ENCODE measurements at regions not wholly inside any gene's neighbourhood (a gene's known extent, or its start where the extent isn't known, plus 50 kb on each side); places are given as distances from the start of the nearest gene placed in this dataset.

DNA sequence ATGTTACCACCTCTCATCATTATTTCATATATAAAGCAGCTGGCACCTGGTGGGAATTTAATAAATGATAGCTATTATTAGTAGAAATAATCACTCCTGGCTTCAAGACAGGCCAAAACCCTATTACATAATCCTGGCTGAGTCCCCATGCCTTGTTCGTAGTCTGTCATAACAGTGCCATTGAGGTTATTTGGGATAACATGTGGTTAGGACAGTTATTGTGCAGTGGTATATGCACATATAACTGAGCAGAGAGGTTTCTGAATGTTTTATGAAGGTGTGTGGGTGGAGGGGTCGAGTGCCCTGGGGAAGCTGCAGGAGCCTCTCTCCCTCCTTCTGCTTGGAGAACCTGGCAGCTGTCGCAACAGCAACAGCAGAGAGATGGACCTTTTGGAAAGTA, 162.4 kb upstream of the NABP1 start:
- no peak for DNase-seq

- no peak for DNase-seq
Measured at GRCh38 chr2:191516260-191516659, 161.7 kb upstream of the NABP1 start.

DNA sequence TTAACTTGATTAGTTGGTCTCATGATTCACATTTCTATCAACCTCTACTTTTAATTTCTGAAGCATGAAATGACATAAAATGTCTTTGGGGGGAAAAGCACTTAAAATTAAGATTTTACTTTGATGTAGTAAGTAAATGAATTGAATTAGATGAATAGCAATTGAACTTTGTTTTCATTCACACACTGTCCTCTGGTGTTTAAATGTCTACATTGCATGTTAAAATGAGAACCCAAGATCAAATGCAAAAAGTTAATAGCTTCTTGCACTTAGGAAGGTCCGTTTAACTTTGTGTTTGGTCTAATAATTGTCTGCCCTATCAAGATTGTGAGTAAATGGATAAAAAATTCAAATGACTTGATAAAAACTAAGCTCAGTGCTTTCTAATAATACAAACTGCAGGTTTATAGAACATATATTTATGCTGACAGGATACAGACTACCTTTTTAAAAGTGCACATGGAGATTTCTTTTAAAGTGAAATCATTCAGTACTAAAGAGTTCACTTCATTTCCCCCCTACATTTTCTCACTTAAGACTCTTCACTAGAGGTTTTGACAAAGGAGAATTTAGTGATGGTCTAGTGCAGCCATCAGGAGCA, 156.2 kb upstream of the NABP1 start:
- no peak for DNase-seq

DNA sequence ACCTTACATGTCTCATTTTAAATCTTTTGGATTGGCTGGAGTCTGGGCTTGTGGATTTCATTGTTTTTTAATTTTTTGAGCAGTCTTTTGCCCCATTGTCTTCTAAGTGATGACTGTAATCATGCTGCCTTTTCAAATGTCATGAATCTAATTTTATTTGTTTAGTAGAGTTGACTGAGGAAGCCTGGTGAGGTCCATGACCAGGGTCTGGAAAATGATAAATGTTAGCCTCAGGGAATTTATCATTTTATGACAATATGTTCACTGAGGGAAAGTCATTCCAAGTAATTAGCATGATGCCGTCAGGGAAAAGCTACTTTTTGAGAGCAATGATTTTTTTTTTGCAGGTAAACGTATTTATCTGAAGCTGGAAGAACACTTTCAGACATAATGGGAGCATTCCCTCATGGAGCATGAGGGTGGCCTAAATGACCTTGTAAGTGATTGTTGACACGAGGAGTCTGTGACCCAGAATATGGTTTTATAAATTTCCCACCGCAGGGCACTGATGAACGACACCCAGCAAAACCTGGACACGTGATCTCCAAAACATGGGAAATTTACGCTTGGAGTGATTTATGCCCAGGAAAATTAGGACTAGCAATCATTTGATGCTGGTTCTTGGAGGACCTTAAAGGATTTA, 155.3 kb upstream of the NABP1 start:
- DNase-seq = no peak

DNA sequence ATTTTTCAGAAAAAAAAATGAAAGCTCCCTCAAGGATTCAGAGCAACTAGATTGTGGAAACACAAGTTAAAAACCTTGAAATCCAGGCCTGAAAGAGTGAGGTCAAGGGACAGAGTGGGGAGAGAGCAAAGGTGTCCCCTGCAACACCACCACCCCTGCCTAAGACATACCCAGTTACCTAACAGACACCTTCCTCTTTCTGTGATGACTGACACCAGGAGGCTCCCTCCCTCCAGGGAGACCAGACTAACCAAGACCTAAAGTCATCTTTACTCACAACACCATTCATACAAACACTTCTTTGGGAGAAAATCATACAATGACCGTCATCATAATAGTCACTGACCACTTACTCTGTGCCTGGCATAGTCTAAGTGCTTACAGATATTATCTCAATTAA, 151.8 kb upstream of the NABP1 start:
- no peak for DNase-seq

DNA sequence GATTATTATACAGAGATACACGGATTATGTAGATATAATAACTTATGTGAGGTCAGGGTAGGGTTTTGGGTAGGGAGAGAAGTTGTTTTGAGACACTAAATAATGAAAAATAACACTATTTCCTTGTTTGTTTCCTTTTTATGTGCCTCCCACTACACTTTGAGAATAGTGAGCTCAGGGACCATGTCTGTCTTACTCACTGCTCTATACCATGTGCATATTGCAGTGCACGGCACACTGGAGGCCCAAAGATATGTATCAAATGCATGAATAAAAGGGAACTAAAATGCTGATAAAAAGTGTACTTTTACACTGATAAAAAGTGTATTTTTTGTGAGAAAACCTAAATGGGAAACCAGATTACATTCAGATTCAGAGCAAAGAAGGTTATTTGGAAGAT, 151.4 kb upstream of the NABP1 start:
- no peak for DNase-seq

GRCh38 chr2:191526953-191527556, 150.9 kb upstream of the NABP1 start:
- DNase-seq = no peak

DNA sequence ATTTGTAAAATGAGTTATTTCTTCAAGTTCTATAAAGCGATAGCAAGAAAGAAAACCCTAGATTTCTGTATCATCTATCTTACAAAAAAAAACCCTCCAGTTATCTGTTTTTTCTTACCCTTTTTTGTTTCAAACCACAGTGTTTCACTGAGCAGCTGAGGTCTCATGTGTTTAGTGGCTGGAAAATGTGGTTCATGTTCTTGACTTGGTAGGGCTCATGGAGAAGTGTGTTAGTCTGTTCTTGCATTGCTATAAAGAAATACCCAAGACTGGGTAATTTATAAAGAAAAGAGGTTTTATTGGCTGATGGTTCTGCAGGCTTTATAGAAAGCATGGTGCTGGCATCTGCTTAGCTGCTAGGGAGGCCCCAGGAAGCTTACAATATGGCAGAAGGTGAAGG, 147.3 kb upstream of the NABP1 start:
- DNase-seq = no peak

DNA sequence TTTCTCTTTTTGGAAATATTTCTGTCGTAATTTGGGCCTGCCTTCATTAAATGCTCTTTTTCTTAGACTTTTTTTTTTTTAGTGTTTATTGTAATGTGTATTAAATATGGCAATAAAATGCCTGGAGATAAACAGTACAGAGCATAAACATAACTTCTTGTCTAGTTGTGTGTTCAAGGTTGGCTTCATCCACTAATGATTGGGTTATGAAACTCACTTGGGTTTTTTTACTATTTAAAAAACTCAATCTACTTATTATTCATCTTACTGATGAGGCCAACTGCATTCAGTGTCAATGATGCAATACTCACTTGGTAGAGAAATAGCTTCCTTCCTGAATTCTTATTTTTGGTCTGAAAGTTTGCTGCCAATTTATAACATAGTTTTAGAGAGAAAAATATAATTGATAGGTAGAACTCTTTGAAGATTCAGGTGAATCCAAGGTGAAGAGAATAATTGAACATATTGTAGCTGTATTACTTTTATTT, 144.2 kb upstream of the NABP1 start:
- no peak for DNase-seq

- no peak for DNase-seq
Measured at GRCh38 chr2:191537921-191538320, 140.0 kb upstream of the NABP1 start.

DNA sequence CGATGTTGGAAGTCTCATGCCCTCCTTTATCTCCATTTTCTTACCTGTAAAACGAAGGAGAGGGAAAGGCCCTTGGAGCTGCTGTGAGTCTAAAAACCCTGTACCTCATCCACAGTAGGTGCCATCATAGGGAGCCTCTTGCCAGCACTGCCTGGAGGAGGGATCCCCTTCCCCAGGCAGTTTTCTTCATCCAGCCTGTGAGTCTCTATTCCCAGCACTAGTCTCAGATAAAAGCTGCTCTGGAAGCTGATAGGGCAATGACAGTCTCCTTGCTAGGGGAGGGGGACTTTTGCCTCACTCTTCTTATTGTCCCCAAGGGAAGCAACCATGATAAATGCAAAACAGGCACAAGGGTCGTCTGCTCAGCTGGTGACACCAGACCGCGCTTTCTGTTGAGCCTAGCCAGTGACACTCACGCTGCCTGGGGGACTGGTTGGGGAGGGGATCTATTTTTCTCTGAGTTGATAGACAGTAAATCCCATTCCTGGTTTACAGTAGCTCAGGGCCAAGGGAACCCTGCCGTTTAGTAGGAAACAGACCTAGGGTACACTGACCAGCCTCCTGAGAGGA, 139.5 kb upstream of the NABP1 start:
- DNase-seq = no peak

DNA sequence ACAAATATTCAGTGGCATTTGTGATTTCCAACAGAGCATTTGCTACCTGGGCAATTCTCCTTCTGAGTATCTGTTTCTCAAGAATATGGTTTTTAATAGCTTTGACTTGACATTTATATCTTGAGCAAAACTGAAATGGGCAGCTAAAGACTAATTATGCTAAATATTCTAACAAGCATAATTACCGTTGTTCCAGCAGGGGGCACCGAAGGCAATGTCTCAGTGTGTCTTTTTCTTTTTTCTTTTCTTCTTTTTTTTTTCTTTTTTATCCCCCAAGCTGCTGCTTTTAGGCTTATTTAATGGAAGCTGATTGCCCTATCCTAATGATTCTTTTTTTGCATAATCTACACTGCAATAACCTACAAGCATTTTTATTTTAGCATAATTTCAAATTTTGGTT, 138.9 kb upstream of the NABP1 start:
- peak; percentile 2 for DNase-seq

DNA sequence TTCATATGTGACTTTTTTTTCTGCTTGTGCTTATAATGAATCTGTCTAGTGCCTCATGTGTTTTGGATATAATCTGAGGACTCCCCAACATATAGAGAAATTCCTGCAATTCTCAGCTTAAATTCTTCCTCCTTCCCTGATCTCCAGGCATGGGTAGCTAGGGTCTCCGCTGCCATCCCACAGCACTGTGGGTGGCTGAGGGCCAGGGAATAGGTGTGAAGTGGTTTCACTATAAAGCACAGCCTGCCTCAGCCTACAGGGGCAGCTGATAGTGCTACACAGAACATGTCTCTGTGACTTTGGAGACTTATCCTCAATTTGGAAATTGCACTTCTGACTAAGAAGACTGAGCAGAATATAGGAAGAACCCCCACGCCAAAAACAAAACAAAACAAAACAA, 137.3 kb upstream of the NABP1 start:
- no peak for DNase-seq

GRCh38 chr2:191543708-191544107, 134.2 kb upstream of the NABP1 start:
- no peak for DNase-seq

GRCh38 chr2:191544461-191545062, 133.4 kb upstream of the NABP1 start:
- DNase-seq = no peak

DNA sequence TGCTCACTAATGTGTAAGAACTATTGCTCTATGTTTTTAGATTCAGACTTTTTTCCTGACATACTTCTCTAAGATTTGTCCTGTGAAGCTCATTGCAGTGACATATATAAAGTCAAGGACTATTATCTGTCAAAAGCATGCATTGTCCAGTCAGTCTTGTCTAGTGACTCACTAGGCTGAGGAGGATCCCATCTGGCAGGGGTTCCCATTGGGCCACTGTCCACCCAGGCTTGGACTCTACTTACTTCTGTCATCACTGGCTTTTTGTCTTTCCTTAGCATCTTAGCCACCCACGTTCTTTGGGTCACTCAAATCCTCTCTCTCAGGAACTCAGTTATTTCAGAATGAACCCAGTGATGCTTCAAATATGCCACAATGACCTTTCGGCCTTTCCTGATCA, 132.6 kb upstream of the NABP1 start:
- DNase-seq = no peak

DNA sequence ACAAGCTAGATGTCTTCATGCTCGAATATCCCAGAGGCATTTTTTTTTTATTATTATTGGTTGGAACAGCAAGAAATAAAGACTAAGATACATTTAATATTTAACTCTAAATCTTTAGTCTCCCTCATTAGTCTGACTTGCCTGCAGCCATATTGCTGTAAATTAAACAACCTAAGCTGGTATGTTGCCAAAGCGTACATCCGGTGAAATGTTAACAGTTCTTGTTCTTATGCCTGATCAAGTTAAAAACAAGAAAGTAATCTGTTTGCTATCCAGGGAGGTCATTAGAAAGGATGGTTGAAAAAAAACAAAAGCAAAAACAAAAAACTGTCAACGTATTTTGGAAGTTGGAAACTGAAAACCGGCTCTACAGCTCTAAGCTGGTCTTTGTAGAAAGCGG, 125.9 kb upstream of the NABP1 start:
- no peak for DNase-seq

DNA sequence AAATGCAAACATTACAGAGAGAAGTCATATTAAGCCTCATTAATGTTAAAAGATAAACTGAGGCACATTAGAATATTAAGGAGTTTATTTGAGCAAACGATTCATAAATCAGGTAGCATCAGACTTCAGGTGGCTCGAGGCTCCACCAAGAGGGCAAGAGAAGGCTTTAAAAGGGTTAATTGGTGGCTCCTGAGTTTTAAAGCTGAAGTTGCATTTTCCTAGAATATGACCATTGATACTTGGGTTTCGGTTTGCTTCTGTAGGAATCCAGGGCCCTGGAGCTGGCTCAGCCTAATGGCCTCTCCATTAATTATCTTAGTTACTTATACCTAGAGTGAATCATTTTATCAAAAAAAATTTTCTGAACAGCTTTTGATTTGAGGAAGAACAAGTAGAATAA, 123.7 kb upstream of the NABP1 start:
- DNase-seq = no peak

- DNase-seq = peak; percentile 76
Measured at GRCh38 chr2:191555092-191555742, 122.7 kb upstream of the NABP1 start.

DNA sequence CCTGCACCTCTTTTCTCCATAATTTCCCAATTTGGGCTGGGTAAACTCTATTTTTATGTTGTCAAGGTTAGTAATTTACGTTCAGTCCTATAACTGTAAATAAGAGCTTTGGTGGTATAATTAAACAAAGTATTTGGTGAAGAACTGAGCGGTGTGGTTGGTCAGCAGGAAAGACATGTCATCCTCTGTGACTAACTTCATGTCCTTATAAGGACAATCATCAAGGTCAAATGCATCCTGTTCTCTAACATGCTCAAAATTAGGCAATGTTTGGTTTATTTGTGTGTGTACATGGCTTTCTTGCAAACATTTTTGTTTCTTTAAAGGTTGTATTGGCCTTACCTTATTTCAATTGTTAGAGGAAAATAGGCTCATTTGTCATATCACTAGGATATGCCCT, 121.5 kb upstream of the NABP1 start:
- DNase-seq = no peak

- DNase-seq = no peak
Measured at GRCh38 chr2:191557841-191558240, 120.1 kb upstream of the NABP1 start.

GRCh38 chr2:191559569-191559968, 118.4 kb upstream of the NABP1 start:
- no peak for DNase-seq

DNA sequence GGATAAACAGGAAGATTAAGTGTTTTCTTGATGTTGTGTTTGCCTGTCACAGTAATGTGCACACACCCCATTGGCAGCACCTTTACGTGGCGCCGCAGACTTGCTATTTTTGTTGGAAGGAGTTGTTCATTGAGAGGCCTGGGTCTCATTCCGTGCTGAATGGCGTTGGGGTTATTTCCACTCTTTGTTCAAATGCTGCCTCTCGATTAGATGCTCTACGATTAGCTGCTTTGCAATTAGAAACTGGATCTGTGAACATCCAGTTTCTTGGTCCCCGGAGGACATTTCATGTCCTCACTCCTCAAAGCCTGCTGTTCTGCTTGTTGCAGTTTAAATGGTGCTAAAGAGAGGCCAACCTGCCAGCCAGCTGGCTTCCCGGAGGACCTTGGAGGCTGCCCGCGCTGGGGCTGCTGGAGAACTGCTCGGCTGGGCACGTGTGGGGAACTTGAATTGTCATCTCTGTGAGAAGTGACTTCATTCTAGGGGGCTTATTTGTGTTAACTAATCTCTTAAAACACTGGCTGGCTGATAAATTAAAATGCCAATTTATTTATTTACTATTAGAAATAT, 117.4 kb upstream of the NABP1 start:
- DNase-seq = no peak
